Calu3 (cell line): ENCODE measurements at regions not wholly inside any gene's neighbourhood (a gene's known extent, or its start where the extent isn't known, plus 50 kb on each side); places are given as distances from the start of the nearest gene placed in this dataset.
"Not testable (repeated sequence)": the region's sequence is repeated elsewhere in the genome, so short reads cannot be mapped to it uniquely, and the experiment has no call there.

Experiments
- BruUV-seq: library from RNA; stranded (reverse); fragments of 400-500 nt; replicated peaks from 2 replicates; lab custom pipeline; 2021; lab: Mats Ljungman, UMichigan
- CTCF ChIA-PET: fragments of 300-600 bp; sonication (Branson Sonifier 250); formaldehyde crosslinking; loops from one replicate; lab custom pipeline; 2022; ENCODE audit warnings: antibody characterized with exemption; lab: Charles Lee
- DNase-seq: peaks from one replicate; pipeline ENCODE4 v3.0.0; 2022
- H3K27ac Mint-ChIP-seq: one replicate; pipeline ENCODE4 v1.8.0; 2022; ENCODE audit warnings: mixed read lengths; ENCODE audit not compliant: unreplicated experiment
- H3K27me3 Mint-ChIP-seq: one replicate; pipeline ENCODE4 v1.8.0; 2022; ENCODE audit warnings: mixed read lengths; ENCODE audit not compliant: unreplicated experiment
- H3K36me3 Mint-ChIP-seq: one replicate; pipeline ENCODE4 v1.8.0; 2022; ENCODE audit warnings: mild to moderate bottlenecking, moderate library complexity, mixed read lengths; ENCODE audit not compliant: insufficient read depth, unreplicated experiment
- H3K4me1 Mint-ChIP-seq: one replicate; pipeline ENCODE4 v1.8.0; 2022; ENCODE audit warnings: mild to moderate bottlenecking, low read depth, mixed read lengths; ENCODE audit not compliant: unreplicated experiment
- H3K4me3 Mint-ChIP-seq: one replicate; pipeline ENCODE4 v1.8.0; 2022; ENCODE audit warnings: mild to moderate bottlenecking, low read depth, moderate library complexity, mixed read lengths; ENCODE audit not compliant: unreplicated experiment
- H3K9me3 Mint-ChIP-seq: one replicate; pipeline ENCODE4 v1.8.0; 2022; ENCODE audit warnings: low read depth, mixed read lengths; ENCODE audit not compliant: unreplicated experiment
- intact Hi-C: fragments of 100-400 bp; cut with micrococcal nuclease; formaldehyde crosslinking; loops from one replicate; pipeline ENCODE4 v1.10.0; 2022; ENCODE audit not compliant: unreplicated experiment
- TF ChIP-seq, protein P1 (sequence below): fragments of 200-600 bp; IDR thresholded peaks from one replicate; pipeline ENCODE4 v1.8.0; 2022; ENCODE audit warnings: antibody characterized with exemption; ENCODE audit not compliant: unreplicated experiment

DNA sequence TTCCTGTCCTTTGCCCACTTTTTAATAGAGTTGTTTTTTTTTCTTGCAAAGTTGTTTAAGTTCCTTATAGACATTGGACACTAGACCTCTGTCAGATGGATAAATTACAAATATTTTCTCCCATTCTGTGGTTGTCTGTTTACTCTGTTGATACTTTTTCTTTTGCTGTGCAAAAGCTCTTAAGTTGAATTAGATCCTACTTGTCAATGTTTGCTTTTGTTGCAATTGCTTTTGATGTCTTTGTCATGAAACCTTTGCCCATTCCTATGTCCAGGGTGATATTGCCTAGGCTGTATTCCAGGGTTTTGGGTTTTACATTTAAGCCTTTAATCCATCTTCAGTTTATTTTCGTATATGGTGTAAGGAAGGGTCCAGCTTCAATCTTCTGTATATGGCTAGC is 76.9 kb upstream of the AGR3 start:
- TF ChIP-seq, protein P1, sequence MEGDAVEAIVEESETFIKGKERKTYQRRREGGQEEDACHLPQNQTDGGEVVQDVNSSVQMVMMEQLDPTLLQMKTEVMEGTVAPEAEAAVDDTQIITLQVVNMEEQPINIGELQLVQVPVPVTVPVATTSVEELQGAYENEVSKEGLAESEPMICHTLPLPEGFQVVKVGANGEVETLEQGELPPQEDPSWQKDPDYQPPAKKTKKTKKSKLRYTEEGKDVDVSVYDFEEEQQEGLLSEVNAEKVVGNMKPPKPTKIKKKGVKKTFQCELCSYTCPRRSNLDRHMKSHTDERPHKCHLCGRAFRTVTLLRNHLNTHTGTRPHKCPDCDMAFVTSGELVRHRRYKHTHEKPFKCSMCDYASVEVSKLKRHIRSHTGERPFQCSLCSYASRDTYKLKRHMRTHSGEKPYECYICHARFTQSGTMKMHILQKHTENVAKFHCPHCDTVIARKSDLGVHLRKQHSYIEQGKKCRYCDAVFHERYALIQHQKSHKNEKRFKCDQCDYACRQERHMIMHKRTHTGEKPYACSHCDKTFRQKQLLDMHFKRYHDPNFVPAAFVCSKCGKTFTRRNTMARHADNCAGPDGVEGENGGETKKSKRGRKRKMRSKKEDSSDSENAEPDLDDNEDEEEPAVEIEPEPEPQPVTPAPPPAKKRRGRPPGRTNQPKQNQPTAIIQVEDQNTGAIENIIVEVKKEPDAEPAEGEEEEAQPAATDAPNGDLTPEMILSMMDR = no peak
- no peaks in the 10 kb centered on the region for H3K36me3 Mint-ChIP-seq
- no peak overlapping the region for H3K4me3 Mint-ChIP-seq
- CTCF ChIA-PET = interaction anchor here (0.7 kb wide), 1 partner anchor 34 kb away, joined by 6 read pairs; no protein-coding TSS in a partner anchor
- peaks cover 7% of the 10 kb centered on the region for H3K9me3 Mint-ChIP-seq
- intact Hi-C loops = no loop called here
- peaks cover 18% of the 10 kb centered on the region for H3K4me1 Mint-ChIP-seq
- no peak for DNase-seq
- no peak overlapping the region for H3K27ac Mint-ChIP-seq
- H3K27me3 Mint-ChIP-seq = no peaks in the 10 kb centered on the region
- BruUV-seq = no TSS peak

DNA sequence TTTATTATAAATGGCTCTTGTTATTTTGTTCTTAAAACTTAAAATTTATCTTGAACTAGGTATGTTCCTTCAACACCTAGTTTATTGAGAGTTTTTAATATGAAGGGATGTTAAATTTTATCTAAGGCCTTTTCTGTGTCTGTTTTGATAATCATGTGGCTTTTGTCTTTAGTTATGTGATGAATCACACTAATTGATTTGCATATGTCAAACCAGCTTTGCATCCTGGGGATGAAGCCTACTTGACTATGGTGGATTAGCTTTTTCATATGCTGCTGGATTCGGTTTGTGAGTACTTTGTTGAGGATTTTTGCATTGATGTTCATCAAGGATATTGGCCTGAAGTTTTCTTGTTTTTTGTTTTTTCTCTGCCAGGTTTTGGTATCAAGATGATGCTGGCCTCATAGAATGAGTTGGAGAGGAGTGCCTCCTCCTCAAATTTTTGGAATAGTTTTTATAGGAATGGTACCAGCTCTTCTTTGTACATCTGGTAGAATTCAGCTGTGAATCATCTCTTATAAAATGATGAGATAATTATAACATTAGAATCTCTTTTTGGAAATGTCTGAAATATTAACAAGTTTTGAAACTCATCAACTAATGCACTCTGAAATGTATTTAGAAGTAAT is 78.7 kb upstream of the AGR3 start:
- no TSS peak for BruUV-seq
- H3K27me3 Mint-ChIP-seq = no peaks in the 10 kb centered on the region
- H3K4me3 Mint-ChIP-seq = no peak overlapping the region
- CTCF ChIA-PET = interaction anchor here (0.7 kb wide), 2 partner anchors 349 to 736 kb away, joined by 7 read pairs; no protein-coding TSS in a partner anchor
- TF ChIP-seq, protein P1 = no peak
- DNase-seq = no peak
- H3K27ac Mint-ChIP-seq = no peak overlapping the region
- H3K9me3 Mint-ChIP-seq = peaks cover 12% of the 10 kb centered on the region
- intact Hi-C loops = no loop called here
- H3K36me3 Mint-ChIP-seq = no peaks in the 10 kb centered on the region
- H3K4me1 Mint-ChIP-seq = peaks cover 19% of the 10 kb centered on the region

DNA sequence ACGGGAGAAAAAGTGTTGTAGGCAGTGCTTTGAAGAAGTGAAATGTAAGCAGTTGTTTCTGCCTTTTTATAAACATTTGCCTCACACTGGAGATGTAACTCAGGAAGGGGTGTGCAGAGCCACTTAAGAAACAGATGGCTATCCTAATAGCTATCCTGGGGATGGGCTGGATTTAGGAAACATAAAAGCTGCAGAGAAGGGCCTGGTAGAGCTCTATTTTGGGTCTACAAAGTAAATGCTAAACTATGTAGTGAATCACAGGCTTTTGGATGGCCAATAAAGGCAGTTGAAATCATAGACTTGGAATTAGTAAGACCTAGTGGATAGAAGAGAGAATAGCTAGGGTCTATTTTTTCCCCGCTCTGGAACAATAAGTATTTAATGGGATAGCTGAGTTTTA is 79.9 kb upstream of the AGR3 start:
- intact Hi-C loops = no loop called here
- no peak overlapping the region for H3K27ac Mint-ChIP-seq
- DNase-seq = no peak
- CTCF ChIA-PET = no interaction called here
- no peaks in the 10 kb centered on the region for H3K36me3 Mint-ChIP-seq
- no peak overlapping the region for H3K4me3 Mint-ChIP-seq
- TF ChIP-seq, protein P1 = no peak
- peaks cover 19% of the 10 kb centered on the region for H3K4me1 Mint-ChIP-seq
- no TSS peak for BruUV-seq
- H3K27me3 Mint-ChIP-seq = no peaks in the 10 kb centered on the region
- H3K9me3 Mint-ChIP-seq = peaks cover 12% of the 10 kb centered on the region

DNA sequence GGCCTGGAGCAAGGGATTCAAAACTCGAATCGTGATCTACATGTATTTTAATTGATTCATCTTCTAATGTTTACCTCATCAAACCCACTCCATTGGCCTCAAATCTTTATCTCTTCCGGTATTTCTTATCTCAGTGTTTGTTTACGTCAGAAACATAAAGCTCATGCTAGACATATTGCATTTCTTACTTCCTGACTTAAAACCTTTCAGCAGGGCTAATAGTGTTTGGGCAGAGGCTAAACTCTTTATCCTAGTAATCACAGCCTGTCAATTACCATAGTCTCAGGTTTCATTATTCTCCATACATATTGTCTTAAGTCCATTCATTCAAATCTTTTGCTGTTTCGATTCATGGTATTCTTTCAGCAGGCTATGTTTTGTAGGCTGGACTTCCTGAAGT is 81.3 kb upstream of the AGR3 start:
- no peaks in the 10 kb centered on the region for H3K27me3 Mint-ChIP-seq
- peak overlapping the region; percentile 73 for H3K27ac Mint-ChIP-seq
- no peak overlapping the region for H3K4me3 Mint-ChIP-seq
- peaks cover 10% of the 10 kb centered on the region for H3K9me3 Mint-ChIP-seq
- BruUV-seq = no TSS peak
- no peaks in the 10 kb centered on the region for H3K36me3 Mint-ChIP-seq
- CTCF ChIA-PET = interaction anchor here (1.0 to 1.6 kb wide), 4 partner anchors 14 to 37 kb away, joined by 3 to 4 read pairs (median 3); no protein-coding TSS in a partner anchor
- TF ChIP-seq, protein P1 = no peak
- intact Hi-C loops = no loop called here
- no peak for DNase-seq
- peaks cover 19% of the 10 kb centered on the region for H3K4me1 Mint-ChIP-seq

DNA sequence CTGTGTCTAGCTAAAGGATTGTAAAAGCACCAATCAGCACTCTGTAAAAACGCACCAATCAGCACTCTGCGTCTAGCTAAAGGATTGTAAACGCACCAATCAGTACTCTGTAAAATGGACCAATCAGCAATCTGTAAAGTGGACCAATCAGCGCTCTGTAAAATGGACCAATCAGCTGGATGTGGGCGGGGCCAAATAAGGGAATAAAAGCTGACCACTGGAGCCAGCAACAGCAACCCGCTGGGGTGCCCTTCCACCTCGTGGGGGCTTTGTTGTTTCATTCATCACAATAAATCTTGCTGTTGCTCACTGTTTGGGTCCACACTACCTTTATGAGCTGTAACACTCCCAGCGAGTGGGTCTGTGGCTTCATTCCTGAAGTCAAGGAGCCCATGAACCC is 83.9 kb upstream of the AGR3 start:
- DNase-seq, BruUV-seq, H3K9me3 Mint-ChIP-seq, H3K27me3 Mint-ChIP-seq, intact Hi-C loops, H3K27ac Mint-ChIP-seq, H3K36me3 Mint-ChIP-seq, H3K4me3 Mint-ChIP-seq: not testable (repeated sequence)
- H3K4me1 Mint-ChIP-seq = peaks cover 19% of the 10 kb centered on the region
- CTCF ChIA-PET = interaction anchor here (0.6 kb wide), 1 partner anchor 11 kb away, joined by 4 read pairs; no protein-coding TSS in a partner anchor
